SK-N-MC (cell line): ENCODE measurements at regions not wholly inside any gene's neighbourhood (a gene's known extent, or its start where the extent isn't known, plus 50 kb on each side); places are given as distances from the start of the nearest gene placed in this dataset.

Experiments used
- EZH2 ChIP-seq: fragments of 200-600 bp; sonication (generic); IDR thresholded peaks from one replicate; pipeline ENCODE4 v1.6.1; 2017; ENCODE audit warnings: antibody characterized with exemption
- FOXP2 ChIP-seq: optimal IDR thresholded peaks from 2 replicates; pipeline ENCODE3; 2011; ENCODE audit warnings: mild to moderate bottlenecking, moderate library complexity; ENCODE audit not compliant: insufficient read depth; ENCODE audit errors: extremely low read length, control extremely low read depth
- POLR2AphosphoS5 ChIP-seq: IDR thresholded peaks from 2 replicates; pipeline ENCODE4 v1.6.1; 2012; ENCODE audit warnings: mild to moderate bottlenecking, low read depth, low read length, borderline replicate concordance

DNA sequence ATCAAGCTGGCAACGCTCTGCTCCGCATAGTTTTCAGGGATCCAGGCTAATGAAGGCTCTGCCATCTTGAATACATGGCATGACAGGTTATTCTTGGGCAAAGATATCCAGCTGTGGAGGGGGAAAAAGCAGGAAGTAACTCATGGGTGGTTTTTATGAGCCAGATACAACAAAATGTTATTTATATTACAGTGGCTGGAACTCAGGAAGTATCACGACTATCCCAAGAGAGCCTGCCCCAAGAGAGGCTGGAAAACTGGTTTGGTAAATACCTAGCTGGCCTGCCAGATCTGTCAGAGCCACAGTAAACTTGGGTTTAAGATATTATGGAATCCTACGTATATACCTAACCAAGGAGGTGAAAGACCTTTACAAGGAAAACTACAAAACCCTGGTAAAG, 462.8 kb upstream of the ANKRD30A start:
- TF ChIP-seq EZH2 (no peak), POLR2AphosphoS5 (no peak), FOXP2 (no peak)
